Activated B cell treated with CpG ODN at 0.5 μM for 24 hours (primary cell): ENCODE measurements at regions not wholly inside any gene's neighbourhood (a gene's known extent, or its start where the extent isn't known, plus 50 kb on each side); places are given as distances from the start of the nearest gene placed in this dataset.

Source experiments
- ATAC-seq: fragments of 200-7000 bp; cut with Tn5 transposase; one replicate; pipeline ENCODE4 v1.10.0; 2021; ENCODE audit warnings: low read depth, mild to moderate bottlenecking, moderate library complexity
- CTCF ChIA-PET: fragments of 350-600 bp; sonication (Branson Sonifier 250); formaldehyde crosslinking; loops from one replicate; lab custom pipeline; 2021; ENCODE audit warnings: antibody characterized with exemption; lab: Charles Lee
- POLR2A ChIA-PET: fragments of 350-600 bp; sonication (Branson Sonifier 250); formaldehyde crosslinking; loops from one replicate; lab custom pipeline; 2021; ENCODE audit warnings: antibody characterized with exemption; lab: Charles Lee
- DNase-seq: peaks from one replicate; pipeline ENCODE4 v3.0.0; 2022
- H3K27ac Mint-ChIP-seq: one replicate; pipeline ENCODE4 v1.8.0; 2020; ENCODE audit warnings: mixed read lengths
- H3K27me3 Mint-ChIP-seq: one replicate; pipeline ENCODE4 v1.8.0; 2021; ENCODE audit warnings: mixed read lengths
- H3K36me3 Mint-ChIP-seq: one replicate; pipeline ENCODE4 v1.8.0; 2021; ENCODE audit warnings: low read depth, mixed read lengths
- H3K4me1 Mint-ChIP-seq: one replicate; pipeline ENCODE4 v1.8.0; 2021; ENCODE audit warnings: mixed read lengths
- H3K4me3 Mint-ChIP-seq: one replicate; pipeline ENCODE4 v1.8.0; 2020; ENCODE audit warnings: mild to moderate bottlenecking, mixed read lengths
- H3K9me3 Mint-ChIP-seq: one replicate; pipeline ENCODE4 v1.8.0; 2020; ENCODE audit warnings: mixed read lengths
- intact Hi-C: fragments of 100-400 bp; cut with micrococcal nuclease; formaldehyde crosslinking; loops from one replicate; pipeline ENCODE4 v1.15.1; 2024
- TF ChIP-seq, protein P1 (sequence below): fragments of 200-600 bp; IDR thresholded peaks from one replicate; pipeline ENCODE4 v1.8.0; 2022; ENCODE audit warnings: antibody characterized with exemption, mild to moderate bottlenecking

DNA sequence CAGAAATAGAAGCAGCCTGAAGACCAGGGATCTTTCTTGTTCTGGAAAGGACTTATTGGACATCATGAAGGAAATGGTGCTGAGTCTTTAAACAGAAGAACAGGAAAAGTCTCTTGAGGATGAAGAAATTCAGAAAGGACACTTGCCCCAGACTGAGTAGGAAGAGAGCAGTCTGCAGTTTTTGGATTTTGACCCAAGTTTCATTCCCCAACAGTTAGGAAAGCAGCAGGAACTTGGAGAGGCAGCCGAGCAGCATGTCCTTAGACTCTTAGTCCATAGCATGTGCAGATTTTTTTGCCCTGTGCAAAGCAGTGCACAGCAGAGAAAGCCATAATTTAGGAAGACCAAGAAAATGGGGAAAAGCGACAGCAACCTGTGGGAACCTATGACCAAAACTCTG lies 927.2 kb upstream of the AUTS2 start:
- H3K9me3 Mint-ChIP-seq = peaks cover 10% of the 10 kb centered on the region
- H3K4me1 Mint-ChIP-seq = no peaks in the 10 kb centered on the region
- H3K27ac Mint-ChIP-seq = no peak overlapping the region
- ChIA-PET POLR2A (no interaction called here), CTCF (no interaction called here)
- DNase-seq (no peak), ATAC-seq (no peak)
- TF ChIP-seq, protein P1, sequence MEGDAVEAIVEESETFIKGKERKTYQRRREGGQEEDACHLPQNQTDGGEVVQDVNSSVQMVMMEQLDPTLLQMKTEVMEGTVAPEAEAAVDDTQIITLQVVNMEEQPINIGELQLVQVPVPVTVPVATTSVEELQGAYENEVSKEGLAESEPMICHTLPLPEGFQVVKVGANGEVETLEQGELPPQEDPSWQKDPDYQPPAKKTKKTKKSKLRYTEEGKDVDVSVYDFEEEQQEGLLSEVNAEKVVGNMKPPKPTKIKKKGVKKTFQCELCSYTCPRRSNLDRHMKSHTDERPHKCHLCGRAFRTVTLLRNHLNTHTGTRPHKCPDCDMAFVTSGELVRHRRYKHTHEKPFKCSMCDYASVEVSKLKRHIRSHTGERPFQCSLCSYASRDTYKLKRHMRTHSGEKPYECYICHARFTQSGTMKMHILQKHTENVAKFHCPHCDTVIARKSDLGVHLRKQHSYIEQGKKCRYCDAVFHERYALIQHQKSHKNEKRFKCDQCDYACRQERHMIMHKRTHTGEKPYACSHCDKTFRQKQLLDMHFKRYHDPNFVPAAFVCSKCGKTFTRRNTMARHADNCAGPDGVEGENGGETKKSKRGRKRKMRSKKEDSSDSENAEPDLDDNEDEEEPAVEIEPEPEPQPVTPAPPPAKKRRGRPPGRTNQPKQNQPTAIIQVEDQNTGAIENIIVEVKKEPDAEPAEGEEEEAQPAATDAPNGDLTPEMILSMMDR = no peak
- intact Hi-C loops = no loop called here
- no peaks in the 10 kb centered on the region for H3K36me3 Mint-ChIP-seq
- H3K27me3 Mint-ChIP-seq = no peaks in the 10 kb centered on the region
- no peak overlapping the region for H3K4me3 Mint-ChIP-seq

DNA sequence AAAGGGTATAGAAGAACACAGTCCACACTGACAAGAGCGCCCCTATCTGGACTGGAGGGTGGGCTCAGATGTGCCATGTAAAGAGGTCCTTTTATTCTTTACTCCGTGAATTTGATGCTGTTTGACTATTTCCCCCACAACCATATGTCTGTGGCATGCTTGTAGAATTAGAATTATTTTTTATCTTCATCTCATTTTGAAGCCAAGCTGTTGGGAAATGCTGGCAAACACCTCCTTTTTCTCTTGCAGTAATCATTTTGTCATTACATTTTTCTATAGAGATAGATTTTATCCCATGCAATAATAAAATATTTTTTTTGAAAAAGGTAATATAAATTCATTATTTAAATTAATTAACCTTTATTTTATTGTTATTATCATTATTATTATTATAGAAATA lies 926.6 kb upstream of the AUTS2 start:
- intact Hi-C loops = no loop called here
- Mint-ChIP-seq H3K4me1 (no peaks in the 10 kb centered on the region), H3K4me3 (no peak overlapping the region), H3K27me3 (no peaks in the 10 kb centered on the region), H3K36me3 (no peaks in the 10 kb centered on the region), H3K9me3 (peaks cover 10% of the 10 kb centered on the region), H3K27ac (no peak overlapping the region)
- DNase-seq (no peak), ATAC-seq (no peak)
- TF ChIP-seq, protein P1 = no peak
- ChIA-PET CTCF (no interaction called here), POLR2A (no interaction called here)

DNA sequence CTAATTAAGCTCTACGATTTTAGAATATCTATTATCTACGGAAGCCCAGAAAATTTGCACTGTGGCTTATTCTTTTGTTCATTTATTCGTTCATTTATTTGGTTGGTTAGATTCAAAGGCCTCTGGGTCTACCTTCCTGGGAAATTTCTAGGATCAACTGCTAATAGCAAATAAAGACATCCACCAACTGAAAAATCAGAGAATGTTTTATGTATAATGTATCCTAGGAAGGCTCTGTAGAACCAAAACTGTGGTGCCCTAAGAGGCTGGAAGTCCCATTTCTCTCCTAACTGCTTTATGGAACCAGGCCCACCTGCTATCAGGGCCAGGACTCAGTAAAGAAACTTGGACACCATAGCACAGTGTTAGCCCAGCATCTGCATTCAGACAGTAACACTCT lies 923.4 kb upstream of the AUTS2 start:
- POLR2A ChIA-PET = no interaction called here
- no peaks in the 10 kb centered on the region for H3K27me3 Mint-ChIP-seq
- no peak overlapping the region for H3K4me3 Mint-ChIP-seq
- no peak overlapping the region for H3K27ac Mint-ChIP-seq
- no peak for DNase-seq
- TF ChIP-seq, protein P1 = no peak
- H3K36me3 Mint-ChIP-seq = no peaks in the 10 kb centered on the region
- H3K4me1 Mint-ChIP-seq = no peaks in the 10 kb centered on the region
- ATAC-seq = no peak
- intact Hi-C loops = no loop called here
- H3K9me3 Mint-ChIP-seq = peaks cover 6% of the 10 kb centered on the region
- CTCF ChIA-PET = no interaction called here

DNA sequence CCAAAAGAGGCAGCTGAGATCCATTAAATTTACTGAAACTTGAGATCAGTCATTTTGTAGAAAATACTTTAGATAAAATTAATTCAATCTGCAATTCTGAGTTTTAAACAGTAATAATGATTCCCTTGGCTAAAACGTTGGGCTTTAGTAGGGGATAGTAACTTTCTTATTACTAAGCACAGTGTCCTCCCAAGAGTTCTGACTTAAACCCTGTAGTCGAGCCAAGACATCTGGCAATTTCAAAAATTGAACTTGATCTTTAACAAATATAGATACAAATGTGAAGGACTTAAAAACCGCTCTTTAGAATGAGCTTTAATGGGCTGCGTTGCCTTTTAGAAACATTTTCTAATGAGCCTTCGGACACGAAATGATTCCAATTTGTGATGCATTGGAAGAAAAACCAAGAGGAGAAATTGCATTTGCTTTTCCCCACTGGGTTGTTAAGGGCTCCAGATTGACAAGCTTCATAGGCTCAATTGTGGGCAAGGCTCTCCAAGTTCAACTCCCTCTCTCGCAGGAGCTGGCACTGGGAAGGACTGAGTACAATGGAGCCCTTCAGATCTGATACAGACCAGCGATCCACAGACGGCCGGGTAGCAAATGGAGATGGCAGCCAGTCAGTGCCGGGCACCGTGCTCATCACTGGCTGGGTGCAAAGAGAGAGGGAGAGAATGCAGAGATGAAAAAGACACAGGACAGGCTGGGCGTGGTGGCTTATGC lies 921.3 kb upstream of the AUTS2 start:
- CTCF ChIA-PET = no interaction called here
- Mint-ChIP-seq H3K27me3 (no peaks in the 10 kb centered on the region), H3K36me3 (no peaks in the 10 kb centered on the region)

DNA sequence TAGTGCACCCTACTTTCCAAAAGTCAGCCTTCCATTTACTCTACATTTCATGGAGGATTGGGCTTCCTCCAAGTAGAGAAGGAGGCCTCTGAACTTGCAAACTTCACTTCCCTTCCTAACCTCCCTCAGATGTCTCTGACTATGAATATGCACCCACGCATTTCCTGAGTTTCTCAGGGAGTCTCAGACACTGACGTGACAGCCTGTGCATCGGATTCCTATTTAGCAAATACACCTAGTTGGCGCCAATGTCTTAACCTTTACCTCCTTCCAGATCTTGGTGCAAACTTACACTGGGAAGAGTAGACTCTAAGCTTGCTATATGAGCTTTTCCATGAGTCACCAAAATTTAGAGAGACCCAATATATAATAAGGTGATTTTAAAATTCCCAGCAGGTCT lies 920.1 kb upstream of the AUTS2 start:
- ChIA-PET POLR2A (no interaction called here), CTCF (no interaction called here)
- TF ChIP-seq, protein P1 = no peak
- no peak for DNase-seq
- H3K36me3 Mint-ChIP-seq = no peaks in the 10 kb centered on the region
- intact Hi-C loops = no loop called here
- H3K27me3 Mint-ChIP-seq = no peaks in the 10 kb centered on the region
- peaks cover 3% of the 10 kb centered on the region for H3K9me3 Mint-ChIP-seq
- no peak overlapping the region for H3K27ac Mint-ChIP-seq
- H3K4me1 Mint-ChIP-seq = no peaks in the 10 kb centered on the region
- H3K4me3 Mint-ChIP-seq = no peak overlapping the region
- ATAC-seq = no peak

More for the DNA sequence above, 921.3 kb upstream of the AUTS2 start:
- Mint-ChIP-seq H3K4me1 (no peaks in the 10 kb centered on the region), H3K27ac (no peak overlapping the region), H3K4me3 (no peak overlapping the region), H3K9me3 (peaks cover 3% of the 10 kb centered on the region)
- TF ChIP-seq, protein P1 = no peak
- ATAC-seq (no peak), DNase-seq (no peak)
- intact Hi-C loops = no loop called here
- POLR2A ChIA-PET = no interaction called here
